ENCODE measurements at regions not wholly inside any gene's neighbourhood (a gene's known extent, or its start where the extent isn't known, plus 50 kb on each side); places are given as distances from the start of the nearest gene placed in this dataset.

DNA sequence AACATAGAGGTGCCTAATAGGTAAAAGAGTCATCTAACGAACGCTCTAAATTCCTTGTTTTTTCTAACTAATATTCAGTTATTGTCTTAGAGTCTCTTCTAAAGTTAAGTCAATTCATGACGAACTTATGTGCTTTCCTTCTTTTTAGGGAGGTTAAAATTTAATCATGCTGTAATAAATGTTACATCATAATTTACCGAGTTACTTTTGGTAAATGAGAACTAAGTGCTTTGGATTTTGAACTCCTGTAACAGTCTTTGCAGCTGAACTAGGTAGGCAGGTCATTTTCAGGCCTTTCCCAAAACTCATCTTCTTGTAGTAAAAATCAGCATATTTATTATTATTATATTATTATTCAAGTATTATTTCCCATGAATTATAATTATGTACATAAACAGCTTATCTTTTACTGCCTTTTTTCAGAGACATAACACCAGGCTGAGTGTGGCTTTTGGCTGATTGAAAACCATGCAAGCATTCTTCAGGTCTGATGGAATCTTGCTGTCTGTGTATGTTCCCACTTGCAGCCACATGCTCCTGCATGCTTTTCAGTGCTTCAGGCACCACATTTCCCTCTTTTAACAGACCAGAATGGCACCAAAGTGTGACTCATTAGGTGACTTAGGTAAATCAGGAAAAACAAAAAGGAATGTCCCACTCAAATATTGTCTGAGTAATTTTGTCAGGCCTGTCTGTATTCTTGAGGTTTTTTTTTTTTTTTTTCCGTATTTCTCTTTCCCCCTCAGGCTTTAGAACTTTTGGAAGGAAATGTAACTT is 81.0 kb upstream of the CD55 start:
- Histone ChIP-seq H3K36me3 (ENCODE audit: insufficient read depth, low read length) (no peaks in the 10 kb centered on the region), H3K4me1 (ENCODE audit: insufficient read depth, low read length) (peaks cover 6% of the 10 kb centered on the region), H3K27me3 (ENCODE audit: insufficient read depth, low read length) (no peaks in the 10 kb centered on the region), H2AFZ (ENCODE audit: low read depth, low read length) (no peak overlapping the region), H3K9ac (ENCODE audit: low read length) (no peak overlapping the region), H3K27ac (ENCODE audit: low read depth, low read length) (no peak overlapping the region), H3K79me2 (ENCODE audit: insufficient read depth, low read length) (no peaks in the 10 kb centered on the region), H3K4me3 (ENCODE audit: insufficient read depth, low read depth, low read length) (no peak overlapping the region), H3K9me3 (ENCODE audit: insufficient read depth, low read depth, low read length) (no peaks in the 10 kb centered on the region), H3K4me2 (ENCODE audit: low read length) (peak overlapping the region; percentile 25), H4K20me1 (ENCODE audit: insufficient read depth, low read length) (no peaks in the 10 kb centered on the region)
- Mint-ChIP-seq H3K4me3 (ENCODE audit: unreplicated experiment) (peak overlapping the region; percentile 4), H3K9me3 (ENCODE audit: unreplicated experiment) (no peaks in the 10 kb centered on the region), H3K4me1 (ENCODE audit: low read depth, unreplicated experiment) (peaks cover 26% of the 10 kb centered on the region), H3K27ac (ENCODE audit: unreplicated experiment) (peak overlapping the region; percentile 86), H3K36me3 (ENCODE audit: low read depth, unreplicated experiment) (no peaks in the 10 kb centered on the region), H3K27me3 (ENCODE audit: low read depth, unreplicated experiment) (peaks cover 2% of the 10 kb centered on the region)
- TF ChIP-seq, protein P1, sequence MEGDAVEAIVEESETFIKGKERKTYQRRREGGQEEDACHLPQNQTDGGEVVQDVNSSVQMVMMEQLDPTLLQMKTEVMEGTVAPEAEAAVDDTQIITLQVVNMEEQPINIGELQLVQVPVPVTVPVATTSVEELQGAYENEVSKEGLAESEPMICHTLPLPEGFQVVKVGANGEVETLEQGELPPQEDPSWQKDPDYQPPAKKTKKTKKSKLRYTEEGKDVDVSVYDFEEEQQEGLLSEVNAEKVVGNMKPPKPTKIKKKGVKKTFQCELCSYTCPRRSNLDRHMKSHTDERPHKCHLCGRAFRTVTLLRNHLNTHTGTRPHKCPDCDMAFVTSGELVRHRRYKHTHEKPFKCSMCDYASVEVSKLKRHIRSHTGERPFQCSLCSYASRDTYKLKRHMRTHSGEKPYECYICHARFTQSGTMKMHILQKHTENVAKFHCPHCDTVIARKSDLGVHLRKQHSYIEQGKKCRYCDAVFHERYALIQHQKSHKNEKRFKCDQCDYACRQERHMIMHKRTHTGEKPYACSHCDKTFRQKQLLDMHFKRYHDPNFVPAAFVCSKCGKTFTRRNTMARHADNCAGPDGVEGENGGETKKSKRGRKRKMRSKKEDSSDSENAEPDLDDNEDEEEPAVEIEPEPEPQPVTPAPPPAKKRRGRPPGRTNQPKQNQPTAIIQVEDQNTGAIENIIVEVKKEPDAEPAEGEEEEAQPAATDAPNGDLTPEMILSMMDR (IDR thresholded peaks at IDR 0.05; ENCODE audit: insufficient read depth, low read depth, low read length), result no peak
- TF ChIP-seq EZH2 (IDR thresholded peaks at IDR 0.05; ENCODE audit: insufficient read depth, low read length), result no peak
- no peak for FAIRE-seq
- DNase-seq (ENCODE audit: low read depth), result peak; percentile 23

DNA sequence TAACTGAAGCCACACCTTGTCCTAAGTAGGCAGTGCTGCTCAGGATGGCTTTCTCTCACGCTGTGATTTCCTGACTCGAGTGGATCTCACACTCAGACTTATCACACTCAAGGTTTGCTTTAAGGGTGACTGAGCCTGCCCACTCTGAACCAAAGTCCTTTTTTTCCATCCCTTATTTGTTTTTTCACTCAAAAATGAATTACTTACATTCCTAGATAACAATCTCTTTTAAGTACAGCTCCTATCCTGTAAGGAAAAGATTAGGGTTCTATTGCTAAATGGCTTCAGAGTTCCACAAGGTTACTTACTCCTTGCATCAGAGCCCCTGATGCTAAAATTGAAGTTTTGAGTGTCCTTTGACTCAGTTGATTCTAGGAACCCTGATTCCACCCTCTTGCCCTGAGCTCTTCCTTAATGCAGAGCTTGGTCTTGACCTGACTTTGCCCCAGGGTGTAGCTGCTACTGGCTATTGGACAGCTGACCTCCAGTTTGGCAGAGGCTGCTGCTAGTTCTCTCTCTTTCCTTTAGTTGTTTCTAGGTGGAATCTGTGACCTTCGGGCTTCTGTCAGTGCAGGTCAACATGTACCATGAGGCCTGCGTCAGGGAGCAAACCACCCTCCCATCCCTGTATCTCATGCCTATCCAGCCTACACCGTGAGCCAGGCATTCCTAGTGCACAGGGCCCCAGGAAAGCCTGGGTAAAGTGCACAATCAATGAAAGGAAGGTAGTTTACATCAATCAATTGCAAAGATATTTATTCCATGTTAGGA is 80.1 kb upstream of the CD55 start:
- H3K36me3 ChIP-seq (ENCODE audit: insufficient read depth, low read length), result no peaks in the 10 kb centered on the region
- Mint-ChIP-seq H3K4me3 (ENCODE audit: unreplicated experiment) (no peak overlapping the region), H3K36me3 (ENCODE audit: low read depth, unreplicated experiment) (no peaks in the 10 kb centered on the region), H3K27me3 (ENCODE audit: low read depth, unreplicated experiment) (peaks cover 3% of the 10 kb centered on the region), H3K9me3 (ENCODE audit: unreplicated experiment) (no peaks in the 10 kb centered on the region), H3K27ac (ENCODE audit: unreplicated experiment) (peak overlapping the region; percentile 86), H3K4me1 (ENCODE audit: low read depth, unreplicated experiment) (peaks cover 26% of the 10 kb centered on the region)
- no peak overlapping the region for H3K4me3 ChIP-seq (ENCODE audit: insufficient read depth, low read depth, low read length)
- H3K4me2 ChIP-seq (ENCODE audit: low read length), result peak overlapping the region; percentile 25
- DNase-seq (ENCODE audit: low read depth) (no peak), FAIRE-seq (no peak)
- H3K27me3 ChIP-seq (ENCODE audit: insufficient read depth, low read length), result no peaks in the 10 kb centered on the region
- H3K27ac ChIP-seq (ENCODE audit: low read depth, low read length), result no peak overlapping the region
- H3K4me1 ChIP-seq (ENCODE audit: insufficient read depth, low read length), result peaks cover 6% of the 10 kb centered on the region
- H4K20me1 ChIP-seq (ENCODE audit: insufficient read depth, low read length), result no peaks in the 10 kb centered on the region
- H2AFZ ChIP-seq (ENCODE audit: low read depth, low read length), result no peak overlapping the region
- H3K79me2 ChIP-seq (ENCODE audit: insufficient read depth, low read length), result no peaks in the 10 kb centered on the region
- H3K9me3 ChIP-seq (ENCODE audit: insufficient read depth, low read depth, low read length), result no peaks in the 10 kb centered on the region
- no peak for TF ChIP-seq EZH2 (IDR thresholded peaks at IDR 0.05; ENCODE audit: insufficient read depth, low read length)
- TF ChIP-seq, protein P1 (IDR thresholded peaks at IDR 0.05; ENCODE audit: insufficient read depth, low read depth, low read length), result no peak
- no peak overlapping the region for H3K9ac ChIP-seq (ENCODE audit: low read length)

Data from astrocyte (in vitro differentiated cells and primary cell).